ENCODE measurements at regions not wholly inside any gene's neighbourhood (a gene's known extent, or its start where the extent isn't known, plus 50 kb on each side); places are given as distances from the start of the nearest gene placed in this dataset.
A peak's percentile ranks its signal among the peaks of the same experiment; 100 is the strongest.
"Not testable (repeated sequence)": the region's sequence is repeated elsewhere in the genome, so short reads cannot be mapped to it uniquely, and the experiment has no call there.

- not testable (repeated sequence) for DNase-seq
Measured at GRCh38 chr5:102047073-102047472, 249.0 kb downstream of the SLCO4C1 start.

GRCh38 chr5:102040326-102040725 is 255.8 kb downstream of the SLCO4C1 start:
- DNase-seq = no peak

GRCh38 chr5:102036927-102037326 is 259.2 kb downstream of the SLCO4C1 start:
- no peak for DNase-seq

- no peak for DNase-seq
Measured at GRCh38 chr5:102031711-102032110, 264.4 kb downstream of the SLCO4C1 start.

GRCh38 chr5:102018690-102019089 is 277.4 kb downstream of the SLCO4C1 start:
- DNase-seq = no peak

- DNase-seq = no peak
Measured at GRCh38 chr5:102018279-102018678, 277.8 kb downstream of the SLCO4C1 start.

- no peak for DNase-seq
Measured at GRCh38 chr5:102014371-102014770, 281.7 kb downstream of the SLCO4C1 start.

GRCh38 chr5:102010644-102011043 is 285.4 kb downstream of the SLCO4C1 start:
- DNase-seq = no peak

- DNase-seq = no peak
Measured at GRCh38 chr5:101997235-101997634, 298.8 kb downstream of the SLCO4C1 start.

- DNase-seq = no peak
Measured at GRCh38 chr5:101995585-101995984, 300.5 kb downstream of the SLCO4C1 start.

- no peak for DNase-seq
Measured at GRCh38 chr5:101991486-101991885, 304.6 kb downstream of the SLCO4C1 start.

- DNase-seq = no peak
Measured at GRCh38 chr5:101989659-101990058, 306.4 kb downstream of the SLCO4C1 start.

- DNase-seq = peak; percentile 65
Measured at GRCh38 chr5:101977729-101978345, 318.2 kb downstream of the SLCO4C1 start.

GRCh38 chr5:101976933-101977332 is 319.2 kb downstream of the SLCO4C1 start:
- DNase-seq = peak; percentile 50

GRCh38 chr5:101969742-101970141 is 326.3 kb downstream of the SLCO4C1 start:
- DNase-seq = no peak

- DNase-seq = no peak
Measured at GRCh38 chr5:101966476-101966875, 329.6 kb downstream of the SLCO4C1 start.

GRCh38 chr5:101955891-101956290 is 340.2 kb downstream of the SLCO4C1 start:
- no peak for DNase-seq

GRCh38 chr5:101950019-101950418 is 346.1 kb downstream of the SLCO4C1 start:
- DNase-seq = no peak

GRCh38 chr5:101948615-101949014 is 347.5 kb downstream of the SLCO4C1 start:
- no peak for DNase-seq

- no peak for DNase-seq
Measured at GRCh38 chr5:101943784-101944183, 352.3 kb downstream of the SLCO4C1 start.

- DNase-seq = peak; percentile 38
Measured at GRCh38 chr5:101942321-101942882, 353.7 kb downstream of the SLCO4C1 start.

- no peak for DNase-seq
Measured at GRCh38 chr5:101937041-101937440, 359.0 kb downstream of the SLCO4C1 start.

- no peak for DNase-seq
Measured at GRCh38 chr5:101935086-101935485, 361.0 kb downstream of the SLCO4C1 start.

- DNase-seq = peak; percentile 7
Measured at GRCh38 chr5:101932599-101932998, 363.5 kb downstream of the SLCO4C1 start.

GRCh38 chr5:101929628-101930027 is 366.5 kb downstream of the SLCO4C1 start:
- DNase-seq = no peak
